WTC11 (cell line): ENCODE measurements at regions not wholly inside any gene's neighbourhood (a gene's known extent, or its start where the extent isn't known, plus 50 kb on each side); places are given as distances from the start of the nearest gene placed in this dataset.

Experiments used
- ATAC-seq: fragments of 200-7000 bp; cut with Tn5 transposase; 2 replicates; pipeline ENCODE4 v1.10.0; 2021; ENCODE audit warnings: mild to moderate bottlenecking, moderate library complexity
- CTCF ChIA-PET: fragments of 300-600 bp; sonication (Branson Sonifier 250); formaldehyde crosslinking; loops from one replicate; lab custom pipeline; 2021; ENCODE audit warnings: antibody characterized with exemption; lab: Charles Lee
- POLR2A ChIA-PET: fragments of 350-600 bp; sonication (Branson Sonifier 250); formaldehyde crosslinking; loops from one replicate; lab custom pipeline; 2021; ENCODE audit warnings: antibody characterized with exemption; lab: Charles Lee
- DNase-seq: peaks from one replicate; pipeline ENCODE4 v3.0.0; 2021; ENCODE audit warnings: low spot score
- H3K27ac Mint-ChIP-seq: 2 replicates; pipeline ENCODE4 v1.8.0; 2021; ENCODE audit warnings: mixed read lengths
- H3K27me3 Mint-ChIP-seq: 2 replicates; pipeline ENCODE4 v1.8.0; 2021; ENCODE audit warnings: low read depth, mild to moderate bottlenecking, moderate library complexity, mixed read lengths
- H3K36me3 Mint-ChIP-seq: 2 replicates; pipeline ENCODE4 v1.8.0; 2021; ENCODE audit warnings: mixed read lengths
- H3K4me1 Mint-ChIP-seq: 2 replicates; pipeline ENCODE4 v1.8.0; 2022; ENCODE audit warnings: mixed read lengths
- H3K4me3 Mint-ChIP-seq: 2 replicates; pipeline ENCODE4 v1.8.0; 2021; ENCODE audit warnings: mild to moderate bottlenecking, moderate library complexity, mixed read lengths
- H3K9me3 Mint-ChIP-seq: 2 replicates; pipeline ENCODE4 v1.8.0; 2021; ENCODE audit warnings: mixed read lengths
- ATF1 ChIP-seq: sonication (generic); formaldehyde crosslinking; IDR thresholded peaks from 2 replicates; pipeline ENCODE4 v1.8.1; 2023; ENCODE audit warnings: mild to moderate bottlenecking, moderate library complexity, missing genetic modification reagents
- ELF4 ChIP-seq: sonication (generic); formaldehyde crosslinking; IDR thresholded peaks from 2 replicates; pipeline ENCODE4 v1.8.1; 2022; ENCODE audit warnings: low read depth, mild to moderate bottlenecking, moderate library complexity, missing genetic modification reagents
- ETV6 ChIP-seq: sonication (generic); formaldehyde crosslinking; IDR thresholded peaks from 2 replicates; pipeline ENCODE4 v1.8.1; 2022; ENCODE audit warnings: mild to moderate bottlenecking, missing genetic modification reagents
- FOXJ3 ChIP-seq: sonication (generic); formaldehyde crosslinking; IDR thresholded peaks from 2 replicates; pipeline ENCODE4 v1.9.0; 2021; ENCODE audit warnings: missing genetic modification reagents, mild to moderate bottlenecking, borderline replicate concordance
- NR2C2 ChIP-seq: sonication (generic); formaldehyde crosslinking; IDR thresholded peaks from 2 replicates; pipeline ENCODE4 v1.8.0; 2022; ENCODE audit warnings: mild to moderate bottlenecking, missing genetic modification reagents
- RORB ChIP-seq: fragments of 250-450 bp; sonication (Bioruptor Pico); IDR thresholded peaks from 2 replicates; pipeline ENCODE4 v1.9.0; 2021; ENCODE audit warnings: mild to moderate bottlenecking
- SMAD3 ChIP-seq: sonication (generic); formaldehyde crosslinking; IDR thresholded peaks from 2 replicates; pipeline ENCODE4 v1.8.0; 2022; ENCODE audit warnings: missing genetic modification reagents, mild to moderate bottlenecking, borderline replicate concordance
- ZNF396 ChIP-seq: fragments of 250-450 bp; sonication (Bioruptor Pico); IDR thresholded peaks from 2 replicates; pipeline ENCODE4 v1.8.0; 2021; ENCODE audit warnings: mild to moderate bottlenecking, moderate library complexity, borderline replicate concordance
- ZNF423 ChIP-seq: fragments of 250-450 bp; sonication (Bioruptor Pico); IDR thresholded peaks from 2 replicates; pipeline ENCODE4 v2.1.2; 2022; ENCODE audit warnings: mild to moderate bottlenecking, moderate library complexity
- TF ChIP-seq, protein P1 (sequence below): sonication (generic); formaldehyde crosslinking; IDR thresholded peaks from 2 replicates; pipeline ENCODE4 v1.8.0; 2022; ENCODE audit warnings: mild to moderate bottlenecking, missing genetic modification reagents
- TF ChIP-seq, protein P2 (sequence below): fragments of 250-450 bp; sonication (Bioruptor Pico); IDR thresholded peaks from 2 replicates; pipeline ENCODE4 v2.1.2; 2022; ENCODE audit warnings: mild to moderate bottlenecking, moderate library complexity
- TF ChIP-seq, protein P3 (sequence below): sonication (generic); formaldehyde crosslinking; conservative IDR thresholded peaks from 2 replicates; pipeline ENCODE4 v1.8.1; 2022; ENCODE audit warnings: mild to moderate bottlenecking, missing genetic modification reagents
- TF ChIP-seq, protein P4 (sequence below): fragments of 250-450 bp; sonication (Bioruptor Pico); IDR thresholded peaks from 2 replicates; pipeline ENCODE4 v1.8.0; 2021; ENCODE audit warnings: mild to moderate bottlenecking
- TF ChIP-seq, protein P5 (sequence below): sonication (generic); formaldehyde crosslinking; conservative IDR thresholded peaks from 2 replicates; pipeline ENCODE4 v1.8.1; 2023; ENCODE audit warnings: mild to moderate bottlenecking, low read depth, missing genetic modification reagents, moderate library complexity

DNA sequence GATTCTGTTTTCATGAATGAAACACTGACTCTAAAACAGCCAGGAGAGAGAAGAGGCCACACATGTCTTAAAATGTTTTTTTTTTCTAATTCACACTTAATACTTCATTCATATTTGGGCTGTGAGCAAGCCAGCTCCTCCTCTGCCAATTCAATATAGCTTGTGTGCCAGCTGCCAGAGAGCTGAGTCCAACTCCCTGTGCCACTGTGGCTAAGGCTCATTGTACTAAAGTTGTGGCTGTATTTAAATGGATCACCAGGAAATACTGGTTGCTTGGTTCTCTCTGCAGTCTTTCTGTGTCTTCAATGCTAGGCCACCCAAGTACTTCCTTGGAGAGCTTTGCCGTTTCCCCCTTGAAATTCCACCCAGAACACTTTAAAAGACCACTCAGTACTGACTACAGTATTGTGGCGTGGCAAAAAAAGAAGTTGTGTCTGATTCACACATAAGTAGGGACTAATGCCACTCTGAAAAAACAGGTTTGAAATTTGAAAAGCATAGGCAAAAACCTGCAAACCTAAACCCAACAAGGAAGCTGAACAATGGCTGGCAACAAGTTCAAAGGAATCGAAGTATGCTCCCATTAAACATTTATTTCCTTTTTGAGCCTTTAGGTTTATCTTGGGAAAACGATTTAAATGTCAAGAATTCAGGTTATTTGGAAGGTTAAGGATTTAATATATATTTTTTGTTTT lies 524.7 kb downstream of the DIPK2A start (continued):
- TF ChIP-seq, protein P1, sequence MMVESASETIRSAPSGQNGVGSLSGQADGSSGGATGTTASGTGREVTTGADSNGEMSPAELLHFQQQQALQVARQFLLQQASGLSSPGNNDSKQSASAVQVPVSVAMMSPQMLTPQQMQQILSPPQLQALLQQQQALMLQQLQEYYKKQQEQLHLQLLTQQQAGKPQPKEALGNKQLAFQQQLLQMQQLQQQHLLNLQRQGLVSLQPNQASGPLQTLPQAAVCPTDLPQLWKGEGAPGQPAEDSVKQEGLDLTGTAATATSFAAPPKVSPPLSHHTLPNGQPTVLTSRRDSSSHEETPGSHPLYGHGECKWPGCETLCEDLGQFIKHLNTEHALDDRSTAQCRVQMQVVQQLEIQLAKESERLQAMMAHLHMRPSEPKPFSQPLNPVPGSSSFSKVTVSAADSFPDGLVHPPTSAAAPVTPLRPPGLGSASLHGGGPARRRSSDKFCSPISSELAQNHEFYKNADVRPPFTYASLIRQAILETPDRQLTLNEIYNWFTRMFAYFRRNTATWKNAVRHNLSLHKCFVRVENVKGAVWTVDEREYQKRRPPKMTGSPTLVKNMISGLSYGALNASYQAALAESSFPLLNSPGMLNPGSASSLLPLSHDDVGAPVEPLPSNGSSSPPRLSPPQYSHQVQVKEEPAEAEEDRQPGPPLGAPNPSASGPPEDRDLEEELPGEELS (CRISPR knock-in tag): no peak
- TF ChIP-seq SMAD3 (CRISPR knock-in tag): no peak
- TF ChIP-seq, protein P2, sequence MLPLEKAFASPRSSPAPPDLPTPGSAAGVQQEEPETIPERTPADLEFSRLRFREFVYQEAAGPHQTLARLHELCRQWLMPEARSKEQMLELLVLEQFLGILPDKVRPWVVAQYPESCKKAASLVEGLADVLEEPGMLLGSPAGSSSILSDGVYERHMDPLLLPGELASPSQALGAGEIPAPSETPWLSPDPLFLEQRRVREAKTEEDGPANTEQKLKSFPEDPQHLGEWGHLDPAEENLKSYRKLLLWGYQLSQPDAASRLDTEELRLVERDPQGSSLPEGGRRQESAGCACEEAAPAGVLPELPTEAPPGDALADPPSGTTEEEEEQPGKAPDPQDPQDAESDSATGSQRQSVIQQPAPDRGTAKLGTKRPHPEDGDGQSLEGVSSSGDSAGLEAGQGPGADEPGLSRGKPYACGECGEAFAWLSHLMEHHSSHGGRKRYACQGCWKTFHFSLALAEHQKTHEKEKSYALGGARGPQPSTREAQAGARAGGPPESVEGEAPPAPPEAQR: no peak
- no peak for TF ChIP-seq ELF4 (CRISPR knock-in tag)
- TF ChIP-seq, protein P3, sequence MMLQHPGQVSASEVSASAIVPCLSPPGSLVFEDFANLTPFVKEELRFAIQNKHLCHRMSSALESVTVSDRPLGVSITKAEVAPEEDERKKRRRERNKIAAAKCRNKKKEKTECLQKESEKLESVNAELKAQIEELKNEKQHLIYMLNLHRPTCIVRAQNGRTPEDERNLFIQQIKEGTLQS (CRISPR knock-in tag): no peak
- no peak for TF ChIP-seq RORB (CRISPR knock-in tag)
- no peak for TF ChIP-seq ETV6
- TF ChIP-seq, protein P4, sequence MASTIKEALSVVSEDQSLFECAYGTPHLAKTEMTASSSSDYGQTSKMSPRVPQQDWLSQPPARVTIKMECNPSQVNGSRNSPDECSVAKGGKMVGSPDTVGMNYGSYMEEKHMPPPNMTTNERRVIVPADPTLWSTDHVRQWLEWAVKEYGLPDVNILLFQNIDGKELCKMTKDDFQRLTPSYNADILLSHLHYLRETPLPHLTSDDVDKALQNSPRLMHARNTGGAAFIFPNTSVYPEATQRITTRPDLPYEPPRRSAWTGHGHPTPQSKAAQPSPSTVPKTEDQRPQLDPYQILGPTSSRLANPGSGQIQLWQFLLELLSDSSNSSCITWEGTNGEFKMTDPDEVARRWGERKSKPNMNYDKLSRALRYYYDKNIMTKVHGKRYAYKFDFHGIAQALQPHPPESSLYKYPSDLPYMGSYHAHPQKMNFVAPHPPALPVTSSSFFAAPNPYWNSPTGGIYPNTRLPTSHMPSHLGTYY: no peak

DNA sequence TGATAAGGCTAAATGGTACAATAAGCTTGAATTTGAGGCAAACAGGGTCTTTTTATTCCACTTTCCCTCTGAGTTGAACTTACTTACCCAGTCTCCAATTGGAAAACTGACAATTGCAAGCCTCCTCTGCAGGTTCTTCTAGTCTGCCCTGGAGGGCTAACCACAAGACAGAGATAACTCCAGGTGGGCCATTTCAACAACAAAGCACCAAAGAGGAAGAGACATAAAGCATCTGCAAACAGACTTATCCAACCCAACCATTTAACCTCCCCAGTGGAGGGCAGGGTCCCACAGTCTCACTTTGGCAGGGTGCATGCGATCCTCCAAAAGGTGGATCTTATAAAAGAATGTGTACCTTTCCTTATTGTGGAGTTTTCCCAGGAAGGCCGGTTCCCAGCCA lies 525.8 kb downstream of the DIPK2A start:
- no peak overlapping the region for H3K27ac Mint-ChIP-seq
- CTCF ChIA-PET: no interaction called here
- TF ChIP-seq FOXJ3 (no peak), NR2C2 (no peak), ZNF423 (CRISPR knock-in tag) (peak; percentile 14; the same call in 1 of the 2 replicates), ZNF396 (CRISPR knock-in tag) (no peak), ETV6 (no peak), ATF1 (CRISPR knock-in tag) (no peak)
- TF ChIP-seq, protein P4: no peak
- TF ChIP-seq, protein P5, sequence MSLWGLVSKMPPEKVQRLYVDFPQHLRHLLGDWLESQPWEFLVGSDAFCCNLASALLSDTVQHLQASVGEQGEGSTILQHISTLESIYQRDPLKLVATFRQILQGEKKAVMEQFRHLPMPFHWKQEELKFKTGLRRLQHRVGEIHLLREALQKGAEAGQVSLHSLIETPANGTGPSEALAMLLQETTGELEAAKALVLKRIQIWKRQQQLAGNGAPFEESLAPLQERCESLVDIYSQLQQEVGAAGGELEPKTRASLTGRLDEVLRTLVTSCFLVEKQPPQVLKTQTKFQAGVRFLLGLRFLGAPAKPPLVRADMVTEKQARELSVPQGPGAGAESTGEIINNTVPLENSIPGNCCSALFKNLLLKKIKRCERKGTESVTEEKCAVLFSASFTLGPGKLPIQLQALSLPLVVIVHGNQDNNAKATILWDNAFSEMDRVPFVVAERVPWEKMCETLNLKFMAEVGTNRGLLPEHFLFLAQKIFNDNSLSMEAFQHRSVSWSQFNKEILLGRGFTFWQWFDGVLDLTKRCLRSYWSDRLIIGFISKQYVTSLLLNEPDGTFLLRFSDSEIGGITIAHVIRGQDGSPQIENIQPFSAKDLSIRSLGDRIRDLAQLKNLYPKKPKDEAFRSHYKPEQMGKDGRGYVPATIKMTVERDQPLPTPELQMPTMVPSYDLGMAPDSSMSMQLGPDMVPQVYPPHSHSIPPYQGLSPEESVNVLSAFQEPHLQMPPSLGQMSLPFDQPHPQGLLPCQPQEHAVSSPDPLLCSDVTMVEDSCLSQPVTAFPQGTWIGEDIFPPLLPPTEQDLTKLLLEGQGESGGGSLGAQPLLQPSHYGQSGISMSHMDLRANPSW (CRISPR knock-in tag): no peak
- TF ChIP-seq, all 79 proteins: peak for 1
- POLR2A ChIA-PET: no interaction called here
- Mint-ChIP-seq H3K4me1 (peaks cover 26% of the 10 kb centered on the region), H3K27me3 (no peaks in the 10 kb centered on the region), H3K4me3 (no peak overlapping the region), H3K36me3 (peaks cover 2% of the 10 kb centered on the region; the same call in 1 of the 2 replicates), H3K9me3 (peaks cover 11% of the 10 kb centered on the region)
- DNase-seq (no peak), ATAC-seq (peak; percentile 71)
